Anterior cingulate cortex (tissue), 58 donors: ENCODE measurements at regions not wholly inside any gene's neighbourhood (a gene's known extent, or its start where the extent isn't known, plus 50 kb on each side); places are given as distances from the start of the nearest gene placed in this dataset.

Experiments
- DNase-seq, 58 donors: peaks; one replicate each; lab custom pipeline; 2025; lab: John Stamatoyannopoulos, UW

- no peak for DNase-seq
Observed at GRCh38 chr7:25279705-25280104, 51.4 kb upstream of the NPVF start.

GRCh38 chr7:25280181-25280580, 51.9 kb upstream of the NPVF start:
- DNase-seq, result no peak

GRCh38 chr7:25282194-25282593, 53.9 kb upstream of the NPVF start:
- DNase-seq, result no peak

- DNase-seq, result no peak
Observed at GRCh38 chr7:25286756-25287155, 58.5 kb upstream of the NPVF start.

GRCh38 chr7:25287291-25287690, 59.0 kb upstream of the NPVF start:
- no peak for DNase-seq

- DNase-seq, result peak in 44 of 58 donors; percentile 3 to 78 (median 37)
Observed at GRCh38 chr7:25288556-25289307, 60.4 kb upstream of the NPVF start.

GRCh38 chr7:25289518-25289917, 61.2 kb upstream of the NPVF start:
- DNase-seq, result no peak

- no peak for DNase-seq
Observed at GRCh38 chr7:25294624-25295023, 66.3 kb upstream of the NPVF start.

GRCh38 chr7:25295387-25295786, 67.1 kb upstream of the NPVF start:
- no peak for DNase-seq

- no peak for DNase-seq
Observed at GRCh38 chr7:25296086-25296485, 67.8 kb upstream of the NPVF start.

GRCh38 chr7:25297278-25297677, 69.0 kb upstream of the NPVF start:
- DNase-seq, result no peak

GRCh38 chr7:25303281-25304181, 75.2 kb upstream of the NPVF start:
- DNase-seq, result no peak

GRCh38 chr7:25304691-25305090, 76.4 kb upstream of the NPVF start:
- DNase-seq, result no peak

- no peak for DNase-seq
Observed at GRCh38 chr7:25305831-25306230, 77.5 kb upstream of the NPVF start.

GRCh38 chr7:25307624-25308023, 79.3 kb upstream of the NPVF start:
- no peak for DNase-seq

GRCh38 chr7:25308246-25308645, 80.0 kb upstream of the NPVF start:
- peak in 4 of 58 donors; percentile 2 to 17 (median 14) for DNase-seq

- DNase-seq, result peak in 5 of 58 donors; percentile 3 to 33 (median 12)
Observed at GRCh38 chr7:25308906-25309705, 80.8 kb upstream of the NPVF start.

GRCh38 chr7:25310896-25311295, 82.6 kb upstream of the NPVF start:
- DNase-seq, result no peak

GRCh38 chr7:25311346-25311745, 83.1 kb upstream of the NPVF start:
- no peak for DNase-seq

GRCh38 chr7:25312968-25313367, 84.7 kb upstream of the NPVF start:
- no peak for DNase-seq

GRCh38 chr7:25313526-25313925, 85.2 kb upstream of the NPVF start:
- no peak for DNase-seq
